ENCODE measurements at regions not wholly inside any gene's neighbourhood (a gene's known extent, or its start where the extent isn't known, plus 50 kb on each side); places are given as distances from the start of the nearest gene placed in this dataset.

DNA sequence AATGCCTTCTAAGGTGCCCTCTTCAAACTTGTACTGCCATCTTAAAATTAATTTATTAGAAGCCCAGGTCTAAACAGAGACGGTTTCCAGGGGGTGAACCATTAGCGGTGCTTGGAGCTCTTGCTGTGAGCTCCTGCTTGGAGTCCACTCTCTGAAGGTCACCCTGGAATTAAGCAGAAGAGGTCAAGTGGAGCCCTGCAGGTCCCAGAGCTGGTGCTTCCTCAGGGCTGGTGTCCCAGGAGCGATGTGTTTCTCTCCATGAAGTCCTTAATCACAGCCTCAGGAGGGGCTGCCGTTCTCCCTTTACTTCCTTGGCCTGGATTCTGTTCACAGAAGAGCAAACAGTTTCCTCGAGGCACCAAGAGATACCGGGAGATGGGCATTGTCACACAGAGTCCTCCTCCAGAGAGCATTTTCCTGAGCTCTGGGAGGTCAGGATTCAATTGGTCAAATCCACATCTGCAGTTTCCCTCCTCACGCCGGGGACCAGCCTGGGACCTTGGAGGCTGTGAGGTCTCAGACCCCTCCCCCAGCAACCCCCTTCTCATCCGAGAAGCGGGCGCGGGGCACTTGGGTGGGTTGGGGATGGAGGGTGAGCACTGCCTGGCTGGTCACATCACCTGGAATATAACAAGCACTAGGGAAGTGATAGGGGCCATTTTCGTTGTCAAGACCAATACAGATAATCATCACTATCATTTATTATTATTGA lies 310.4 kb downstream of the AJAP1 start:
- no peak for DNase-seq (ENCODE audit: low read depth)
- H3K4me3 ChIP-seq (ENCODE audit: low read length), result no peak overlapping the region
- TF ChIP-seq, protein P1, sequence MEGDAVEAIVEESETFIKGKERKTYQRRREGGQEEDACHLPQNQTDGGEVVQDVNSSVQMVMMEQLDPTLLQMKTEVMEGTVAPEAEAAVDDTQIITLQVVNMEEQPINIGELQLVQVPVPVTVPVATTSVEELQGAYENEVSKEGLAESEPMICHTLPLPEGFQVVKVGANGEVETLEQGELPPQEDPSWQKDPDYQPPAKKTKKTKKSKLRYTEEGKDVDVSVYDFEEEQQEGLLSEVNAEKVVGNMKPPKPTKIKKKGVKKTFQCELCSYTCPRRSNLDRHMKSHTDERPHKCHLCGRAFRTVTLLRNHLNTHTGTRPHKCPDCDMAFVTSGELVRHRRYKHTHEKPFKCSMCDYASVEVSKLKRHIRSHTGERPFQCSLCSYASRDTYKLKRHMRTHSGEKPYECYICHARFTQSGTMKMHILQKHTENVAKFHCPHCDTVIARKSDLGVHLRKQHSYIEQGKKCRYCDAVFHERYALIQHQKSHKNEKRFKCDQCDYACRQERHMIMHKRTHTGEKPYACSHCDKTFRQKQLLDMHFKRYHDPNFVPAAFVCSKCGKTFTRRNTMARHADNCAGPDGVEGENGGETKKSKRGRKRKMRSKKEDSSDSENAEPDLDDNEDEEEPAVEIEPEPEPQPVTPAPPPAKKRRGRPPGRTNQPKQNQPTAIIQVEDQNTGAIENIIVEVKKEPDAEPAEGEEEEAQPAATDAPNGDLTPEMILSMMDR (conservative IDR thresholded peaks at IDR 0.05; ENCODE audit: low read length), result no peak

DNA sequence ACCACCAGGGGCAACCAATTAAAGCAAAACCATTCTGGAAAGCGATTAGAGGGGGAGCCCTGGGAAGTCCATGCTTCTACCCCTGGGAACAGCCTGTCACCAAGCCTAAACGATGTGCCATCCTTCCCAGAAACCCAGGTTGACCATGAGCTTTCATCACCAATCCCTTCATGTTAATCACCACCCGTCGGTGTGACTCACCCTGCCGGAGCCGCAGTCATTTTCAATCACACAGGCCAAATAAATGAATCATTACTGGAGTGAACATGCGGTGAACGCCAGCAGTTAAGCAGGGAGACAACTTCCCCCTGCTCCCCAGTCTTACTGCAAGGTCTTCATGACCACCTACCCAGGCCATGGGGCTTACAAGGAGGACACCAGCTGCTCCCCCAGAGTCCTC lies 308.8 kb downstream of the AJAP1 start:
- TF ChIP-seq, protein P1 (conservative IDR thresholded peaks at IDR 0.05; ENCODE audit: low read length), result no peak
- peak; percentile 66 for DNase-seq (ENCODE audit: low read depth)

DNA sequence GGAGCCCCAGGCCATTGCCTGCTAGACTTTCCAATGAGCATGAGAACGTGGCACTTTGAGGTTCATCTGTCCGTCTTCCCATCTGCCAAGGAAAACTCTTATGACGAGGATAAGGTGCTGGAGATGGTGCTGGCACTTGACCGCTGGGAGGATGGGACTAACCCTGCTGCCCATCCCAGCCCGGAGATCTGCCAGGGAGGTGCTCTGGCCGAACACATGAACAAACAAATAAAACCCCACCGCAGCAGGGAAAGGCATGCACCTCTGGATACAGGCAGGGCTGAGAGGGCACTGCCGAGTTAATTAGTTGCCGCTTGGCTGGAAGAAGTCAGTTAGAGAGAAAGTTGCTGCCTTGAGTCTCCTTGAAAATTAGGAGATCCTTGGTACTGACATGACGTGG lies 308.4 kb downstream of the AJAP1 start:
- H3K4me3 ChIP-seq (ENCODE audit: low read length), result no peak overlapping the region
- DNase-seq (ENCODE audit: low read depth), result no peak
- TF ChIP-seq, protein P1 (conservative IDR thresholded peaks at IDR 0.05; ENCODE audit: low read length), result no peak

More for the DNA sequence above, 308.8 kb downstream of the AJAP1 start:
- no peak overlapping the region for H3K4me3 ChIP-seq (ENCODE audit: low read length)

DNA sequence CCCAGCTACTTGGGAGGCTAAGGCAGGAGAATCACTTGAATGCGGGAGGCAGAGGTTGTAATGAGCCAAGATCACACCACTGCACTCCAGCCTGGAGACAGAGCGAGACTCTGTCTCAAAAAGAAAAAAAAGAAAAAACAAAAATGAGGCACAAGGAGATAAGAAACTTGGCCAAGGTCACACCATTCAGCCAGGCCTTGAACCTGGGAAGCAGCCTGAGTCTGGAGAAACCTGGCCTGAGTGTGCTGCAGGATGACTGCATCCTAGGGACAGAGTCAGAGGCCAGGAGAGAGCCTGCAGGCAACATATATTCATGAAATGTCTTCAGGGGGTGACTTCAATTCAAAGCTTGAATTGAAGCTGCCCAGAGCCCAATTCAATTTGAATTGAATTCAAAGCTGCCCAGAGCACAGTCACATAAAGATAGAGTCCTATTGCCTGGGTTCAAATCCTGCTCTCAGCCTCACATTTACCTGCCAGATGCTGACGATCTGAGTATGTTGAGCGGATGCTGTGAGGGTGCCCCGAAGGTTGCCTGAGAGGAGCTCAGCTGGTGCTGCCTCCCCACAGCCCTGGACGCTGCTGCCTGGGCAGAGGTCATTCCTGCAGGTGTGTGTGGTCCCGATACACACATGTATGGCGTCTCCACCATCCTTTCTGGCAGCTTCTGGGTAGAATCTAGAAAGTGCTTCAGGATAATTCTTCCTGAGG lies 307.7 kb downstream of the AJAP1 start:
- H3K4me3 ChIP-seq (ENCODE audit: low read length), result no peak overlapping the region
- TF ChIP-seq, protein P1 (conservative IDR thresholded peaks at IDR 0.05; ENCODE audit: low read length), result no peak
- DNase-seq (ENCODE audit: low read depth), result no peak

DNA sequence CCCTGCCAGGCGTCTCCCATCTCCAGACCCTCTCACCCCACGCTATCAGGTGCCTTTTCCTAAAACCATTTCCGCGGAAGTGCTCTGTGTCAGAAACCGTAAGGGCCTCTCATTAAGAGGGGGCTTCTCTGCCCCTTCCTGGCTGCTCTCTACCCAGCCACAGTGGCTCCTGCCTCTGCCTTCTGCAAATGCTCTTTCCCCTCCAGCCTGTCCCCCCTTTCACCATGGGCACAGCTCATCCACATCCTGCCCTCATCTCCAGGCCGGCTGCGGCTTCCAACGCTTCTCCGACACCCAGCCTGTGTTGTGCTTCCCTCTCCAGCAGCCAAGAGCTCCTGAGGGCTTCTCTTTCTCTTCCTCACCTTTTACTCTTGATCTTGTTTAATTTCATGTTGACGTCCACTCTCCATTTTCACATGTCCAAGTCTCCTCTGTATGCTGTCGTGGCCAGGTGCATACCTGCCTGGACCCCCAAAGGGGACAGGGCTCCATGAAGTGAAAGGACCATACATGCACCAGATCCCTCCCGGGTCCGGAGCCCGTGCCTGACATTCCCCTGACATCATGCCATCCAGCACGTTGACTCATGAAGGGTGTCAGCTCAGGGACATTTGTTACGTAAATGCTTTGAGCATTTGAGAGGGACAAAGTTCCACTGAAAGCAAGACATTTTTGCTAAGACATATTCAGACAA lies 306.5 kb downstream of the AJAP1 start:
- TF ChIP-seq, protein P1 (conservative IDR thresholded peaks at IDR 0.05; ENCODE audit: low read length), result no peak
- DNase-seq (ENCODE audit: low read depth), result no peak
- H3K4me3 ChIP-seq (ENCODE audit: low read length), result no peak overlapping the region

DNA sequence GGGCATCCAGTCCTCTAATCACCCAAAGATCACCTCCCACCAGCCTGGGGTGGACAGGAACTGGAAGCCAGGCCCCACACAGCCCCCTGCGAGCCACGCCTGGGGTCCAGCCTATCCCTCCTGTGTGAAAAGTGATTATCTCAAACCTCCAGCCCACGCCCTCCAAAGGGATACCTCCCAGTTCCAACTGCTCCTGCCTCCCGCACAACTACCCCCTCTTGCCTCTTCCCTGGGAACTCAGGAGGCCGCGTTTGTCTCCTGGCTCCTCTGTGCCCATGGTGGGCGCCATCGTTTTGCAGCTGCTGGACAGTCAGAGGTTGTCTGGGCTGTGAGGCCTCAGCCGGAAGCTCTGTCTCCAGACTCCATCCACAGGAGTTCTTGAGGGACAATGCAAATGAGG lies 305.9 kb downstream of the AJAP1 start:
- TF ChIP-seq, protein P1 (conservative IDR thresholded peaks at IDR 0.05; ENCODE audit: low read length), result no peak
- DNase-seq (ENCODE audit: low read depth), result no peak
- H3K4me3 ChIP-seq (ENCODE audit: low read length), result no peak overlapping the region
